RWPE1 (cell line): ENCODE measurements at regions not wholly inside any gene's neighbourhood (a gene's known extent, or its start where the extent isn't known, plus 50 kb on each side); places are given as distances from the start of the nearest gene placed in this dataset.

Experiments used
- CTCF ChIA-PET: fragments of 350-600 bp; sonication (Branson Sonifier 250); formaldehyde crosslinking; extraction: SDS; loops from one replicate; lab custom pipeline; 2021; lab: Yijun Ruan, JAX
- POLR2A ChIA-PET: fragments of 400-600 bp; formaldehyde crosslinking; extraction: SDS; loops from one replicate; lab custom pipeline; 2020; ENCODE audit warnings: antibody characterized with exemption; ENCODE audit not compliant: low non-redundant PET; lab: Yijun Ruan, JAX
- DNase-seq: peaks from one replicate; pipeline ENCODE4 v3.0.0; 2012; ENCODE audit warnings: low spot score
- H3K27ac ChIP-seq: fragments of 450-650 bp; 2 replicates; pipeline ENCODE4 v1.5.1; 2017
- CTCF ChIP-seq: fragments of 450-650 bp; conservative IDR thresholded peaks from 2 replicates; pipeline ENCODE4 v1.5.1; 2017; ENCODE audit warnings: low read depth, mild to moderate bottlenecking

- no peak for DNase-seq
- H3K27ac ChIP-seq: peak overlapping the region; percentile 86; the same call in 1 of the 2 replicates
- ChIA-PET CTCF (no interaction called here), POLR2A (interaction anchor here (0.9 kb wide), 1 partner anchor 472 kb away, joined by 4 read pairs; no protein-coding TSS in a partner anchor)
- no peak for TF ChIP-seq CTCF
Observed at GRCh38 chr6:14271789-14272736, 154.5 kb downstream of the CD83 start.

DNA sequence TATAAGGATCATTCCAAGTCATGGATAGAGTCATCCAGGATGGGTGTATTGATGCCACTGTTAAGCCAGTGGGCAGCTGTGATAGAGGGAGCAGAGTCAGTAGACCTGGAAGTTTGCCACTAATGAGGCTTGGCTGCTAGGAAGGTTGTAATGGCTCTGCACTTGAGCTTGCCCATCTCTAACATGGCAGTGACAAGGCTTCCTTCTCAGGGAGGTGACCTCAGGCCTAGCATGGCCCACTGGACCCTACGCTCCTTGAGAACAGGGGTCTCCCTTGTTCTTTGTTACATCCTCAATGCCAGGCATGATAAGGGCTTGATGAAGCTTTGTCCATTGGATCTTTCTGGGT lies 155.1 kb downstream of the CD83 start:
- ChIA-PET CTCF (no interaction called here), POLR2A (no interaction called here)
- TF ChIP-seq CTCF: no peak
- DNase-seq: no peak
- peak overlapping the region; percentile 53; the same call in 1 of the 2 replicates for H3K27ac ChIP-seq

DNA sequence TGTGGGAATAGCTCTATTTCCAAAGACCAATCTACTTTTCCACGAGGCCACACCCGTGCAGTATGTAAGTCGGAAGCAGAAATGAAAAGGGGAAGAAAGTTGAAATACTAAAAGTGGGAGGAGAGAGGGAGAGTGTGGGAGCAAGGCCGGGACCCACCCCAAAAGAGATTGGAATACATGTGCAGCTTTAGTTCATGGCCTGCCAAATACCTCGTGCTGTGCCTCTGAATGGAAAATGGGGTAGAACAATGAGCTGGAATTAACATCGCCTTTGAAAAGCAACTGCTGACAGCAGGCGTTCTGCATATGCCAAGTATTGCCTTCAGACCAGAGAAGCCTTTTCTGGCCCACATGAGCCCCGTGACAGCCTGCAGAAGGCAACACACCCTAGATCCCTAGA lies 155.6 kb downstream of the CD83 start:
- no peak for TF ChIP-seq CTCF
- DNase-seq: no peak

DNA sequence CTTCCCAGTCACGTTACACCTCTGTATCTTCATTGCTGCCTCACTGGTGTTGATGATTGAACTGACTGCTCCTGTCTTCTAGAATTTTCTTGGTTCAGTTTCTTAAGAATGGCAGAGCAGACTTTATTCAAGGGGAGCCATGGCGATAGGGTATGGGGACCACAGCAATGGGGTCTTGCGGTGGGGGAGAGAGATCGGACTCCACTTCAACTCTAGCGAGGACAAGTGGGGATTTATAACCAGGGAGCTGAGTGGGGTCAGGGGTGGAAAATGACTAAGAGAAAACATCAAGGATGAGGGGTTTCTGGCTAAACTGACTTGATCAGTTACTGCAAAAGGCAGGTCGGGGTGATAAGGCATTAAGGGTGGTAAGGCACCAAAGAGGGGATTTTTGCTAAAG lies 156.4 kb downstream of the CD83 start:
- no peak for TF ChIP-seq CTCF
- DNase-seq: no peak
- ChIA-PET CTCF (no interaction called here), POLR2A (no interaction called here)
- H3K27ac ChIP-seq: peak overlapping the region; percentile 80

More for the DNA sequence above, 155.6 kb downstream of the CD83 start:
- ChIA-PET POLR2A (no interaction called here), CTCF (no interaction called here)
- H3K27ac ChIP-seq: peak overlapping the region; percentile 53; the same call in 1 of the 2 replicates

GRCh38 chr6:14274546-14275492 lies 157.2 kb downstream of the CD83 start:
- H3K27ac ChIP-seq: peak overlapping the region; percentile 80
- no peak for TF ChIP-seq CTCF
- peak; percentile 90 for DNase-seq
- CTCF ChIA-PET: no interaction called here
- POLR2A ChIA-PET: no interaction called here

GRCh38 chr6:14275493-14275851 lies 157.9 kb downstream of the CD83 start:
- no peak for DNase-seq
- H3K27ac ChIP-seq: peak overlapping the region; percentile 80
- TF ChIP-seq CTCF: no peak

More at GRCh38 chr6:14275493-14275851, 157.9 kb downstream of the CD83 start:
- ChIA-PET POLR2A (no interaction called here), CTCF (no interaction called here)
